A673 (cell line): ENCODE measurements at regions not wholly inside any gene's neighbourhood (a gene's known extent, or its start where the extent isn't known, plus 50 kb on each side); places are given as distances from the start of the nearest gene placed in this dataset.

Experiments
- CTCF ChIP-seq: fragments of 300-800, 200-600 bp; sonication (generic); conservative IDR thresholded peaks from 2 replicates; pipeline ENCODE4 v1.5.1; 2017; ENCODE audit warnings: low read depth, mild to moderate bottlenecking, antibody characterized with exemption, low read length, moderate library complexity, mixed read lengths
- EZH2 ChIP-seq: fragments of 200-600 bp; sonication (generic); IDR thresholded peaks from 2 replicates; pipeline ENCODE4 v1.6.1; 2017; ENCODE audit warnings: borderline replicate concordance, low read depth, mild to moderate bottlenecking, mixed read lengths, antibody characterized with exemption, low read length; ENCODE audit not compliant: poor library complexity, severe bottlenecking

GRCh38 chr15:53226559-53226958, 436.4 kb upstream of the ONECUT1 start:
- TF ChIP-seq CTCF (no peak), EZH2 (no peak)
